Glutamatergic neuron (in vitro differentiated cells): ENCODE measurements at regions not wholly inside any gene's neighbourhood (a gene's known extent, or its start where the extent isn't known, plus 50 kb on each side); places are given as distances from the start of the nearest gene placed in this dataset.

Experiments used
- DNase-seq: peaks from one replicate; pipeline ENCODE4 v3.0.0; 2022
- H3K27ac Mint-ChIP-seq: one replicate; pipeline ENCODE4 v1.8.0; 2020; ENCODE audit warnings: mild to moderate bottlenecking, mixed read lengths, inconsistent platforms; ENCODE audit not compliant: unreplicated experiment
- H3K27me3 Mint-ChIP-seq: one replicate; pipeline ENCODE4 v1.8.0; 2020; ENCODE audit warnings: mild to moderate bottlenecking, moderate library complexity, mixed read lengths, inconsistent platforms; ENCODE audit not compliant: unreplicated experiment
- H3K36me3 Mint-ChIP-seq: one replicate; pipeline ENCODE4 v1.8.0; 2020; ENCODE audit warnings: mild to moderate bottlenecking, mixed read lengths, inconsistent platforms; ENCODE audit not compliant: unreplicated experiment
- H3K4me1 Mint-ChIP-seq: one replicate; pipeline ENCODE4 v1.8.0; 2020; ENCODE audit warnings: mild to moderate bottlenecking, low read depth, mixed read lengths, inconsistent platforms; ENCODE audit not compliant: unreplicated experiment
- H3K4me3 Mint-ChIP-seq: one replicate; pipeline ENCODE4 v1.8.0; 2020; ENCODE audit warnings: mild to moderate bottlenecking, mixed read lengths, inconsistent platforms; ENCODE audit not compliant: unreplicated experiment
- H3K9me3 Mint-ChIP-seq: one replicate; pipeline ENCODE4 v1.8.0; 2020; ENCODE audit warnings: mild to moderate bottlenecking, moderate library complexity, mixed read lengths, inconsistent platforms; ENCODE audit not compliant: unreplicated experiment
- CTCF ChIP-seq: fragments of 200-600 bp; sonication (generic); IDR thresholded peaks from one replicate; pipeline ENCODE4 v1.5.0; 2021; ENCODE audit not compliant: partially characterized antibody, unreplicated experiment

- DNase-seq: no peak
- no peak for TF ChIP-seq CTCF
- H3K36me3 Mint-ChIP-seq: peaks cover 20% of the 10 kb centered on the region
- peaks cover 3% of the 10 kb centered on the region for H3K9me3 Mint-ChIP-seq
- H3K4me3 Mint-ChIP-seq: no peak overlapping the region
- no peak overlapping the region for H3K27ac Mint-ChIP-seq
- H3K27me3 Mint-ChIP-seq: peaks cover 1% of the 10 kb centered on the region
- H3K4me1 Mint-ChIP-seq: no peaks in the 10 kb centered on the region
Measured at GRCh38 chr2:194020155-194020554, 1636.9 kb upstream of the SLC39A10 start.

GRCh38 chr2:194015751-194016150 is 1641.3 kb upstream of the SLC39A10 start:
- no peak overlapping the region for H3K4me3 Mint-ChIP-seq
- no peak for DNase-seq
- H3K27me3 Mint-ChIP-seq: no peaks in the 10 kb centered on the region
- no peak for TF ChIP-seq CTCF
- peaks cover 2% of the 10 kb centered on the region for H3K9me3 Mint-ChIP-seq
- peaks cover 8% of the 10 kb centered on the region for H3K36me3 Mint-ChIP-seq
- H3K4me1 Mint-ChIP-seq: no peaks in the 10 kb centered on the region
- no peak overlapping the region for H3K27ac Mint-ChIP-seq

GRCh38 chr2:194014639-194015038 is 1642.4 kb upstream of the SLC39A10 start:
- Mint-ChIP-seq H3K4me1 (no peaks in the 10 kb centered on the region), H3K36me3 (peaks cover 7% of the 10 kb centered on the region), H3K9me3 (peaks cover 2% of the 10 kb centered on the region), H3K27me3 (no peaks in the 10 kb centered on the region), H3K27ac (no peak overlapping the region), H3K4me3 (no peak overlapping the region)
- DNase-seq: no peak
- TF ChIP-seq CTCF: no peak

- peaks cover 23% of the 10 kb centered on the region for H3K36me3 Mint-ChIP-seq
- no peak for DNase-seq
- TF ChIP-seq CTCF: no peak
- H3K27ac Mint-ChIP-seq: no peak overlapping the region
- peaks cover 4% of the 10 kb centered on the region for H3K9me3 Mint-ChIP-seq
- no peak overlapping the region for H3K4me3 Mint-ChIP-seq
- peaks cover 2% of the 10 kb centered on the region for H3K27me3 Mint-ChIP-seq
- H3K4me1 Mint-ChIP-seq: no peaks in the 10 kb centered on the region
Measured at GRCh38 chr2:194004590-194005206, 1652.3 kb upstream of the SLC39A10 start.

- H3K4me1 Mint-ChIP-seq: no peaks in the 10 kb centered on the region
- no peak overlapping the region for H3K4me3 Mint-ChIP-seq
- peaks cover 2% of the 10 kb centered on the region for H3K27me3 Mint-ChIP-seq
- no peaks in the 10 kb centered on the region for H3K9me3 Mint-ChIP-seq
- DNase-seq: no peak
- TF ChIP-seq CTCF: no peak
- peaks cover 16% of the 10 kb centered on the region for H3K36me3 Mint-ChIP-seq
- H3K27ac Mint-ChIP-seq: no peak overlapping the region
Measured at GRCh38 chr2:194003911-194004310, 1653.1 kb upstream of the SLC39A10 start.
